Adrenal gland (tissue), 5 donors: ENCODE measurements at regions not wholly inside any gene's neighbourhood (a gene's known extent, or its start where the extent isn't known, plus 50 kb on each side); places are given as distances from the start of the nearest gene placed in this dataset.

Source experiments
- POLR2A ChIP-seq, 2 donors: fragments of 450-650 bp; IDR thresholded peaks; one replicate each; pipeline ENCODE4 v1.6.1; 2017; ENCODE audit warnings: antibody characterized with exemption in 2 of 2, mild to moderate bottlenecking in 2 of 2, moderate library complexity in 1 of 2
- TF ChIP-seq, protein P1 (sequence below), 6 experiments: fragments of 450-650 bp in 4 of 6; fragments of 200-600 bp in 2 of 6; sonication (generic) in 1 of 6; IDR thresholded peaks; 1 replicate in 5 of 6; 2 replicates in 1 of 6; pipeline versions ENCODE4 v1.5.1 to v1.8.0; 2016 to 2021; ENCODE audit warnings: antibody characterized with exemption in 6 of 6, mild to moderate bottlenecking in 2 of 6, moderate library complexity in 1 of 6
- donor health status: DM: no; HTN: no; CAD: no.

DNA sequence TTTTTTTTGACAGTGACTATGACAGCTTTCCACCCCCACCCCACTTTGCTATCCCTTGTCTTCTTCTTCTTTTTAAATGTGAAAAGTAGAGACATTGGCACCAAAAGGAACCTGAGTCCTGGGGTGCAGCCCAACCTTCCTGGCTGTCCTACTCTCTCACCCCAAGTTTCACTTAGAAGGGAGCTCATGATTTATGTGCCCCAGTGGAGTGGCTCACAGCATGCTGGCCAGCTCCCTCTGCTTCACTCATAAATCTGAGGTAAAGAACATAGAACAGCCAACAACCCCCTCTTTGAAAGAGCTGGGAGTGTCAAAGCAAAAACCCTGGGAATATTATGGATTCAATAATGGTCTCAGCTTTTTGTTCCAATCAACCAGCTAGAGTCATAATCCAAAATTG, 196.3 kb upstream of the DAPK1 start:
- TF ChIP-seq, protein P1, sequence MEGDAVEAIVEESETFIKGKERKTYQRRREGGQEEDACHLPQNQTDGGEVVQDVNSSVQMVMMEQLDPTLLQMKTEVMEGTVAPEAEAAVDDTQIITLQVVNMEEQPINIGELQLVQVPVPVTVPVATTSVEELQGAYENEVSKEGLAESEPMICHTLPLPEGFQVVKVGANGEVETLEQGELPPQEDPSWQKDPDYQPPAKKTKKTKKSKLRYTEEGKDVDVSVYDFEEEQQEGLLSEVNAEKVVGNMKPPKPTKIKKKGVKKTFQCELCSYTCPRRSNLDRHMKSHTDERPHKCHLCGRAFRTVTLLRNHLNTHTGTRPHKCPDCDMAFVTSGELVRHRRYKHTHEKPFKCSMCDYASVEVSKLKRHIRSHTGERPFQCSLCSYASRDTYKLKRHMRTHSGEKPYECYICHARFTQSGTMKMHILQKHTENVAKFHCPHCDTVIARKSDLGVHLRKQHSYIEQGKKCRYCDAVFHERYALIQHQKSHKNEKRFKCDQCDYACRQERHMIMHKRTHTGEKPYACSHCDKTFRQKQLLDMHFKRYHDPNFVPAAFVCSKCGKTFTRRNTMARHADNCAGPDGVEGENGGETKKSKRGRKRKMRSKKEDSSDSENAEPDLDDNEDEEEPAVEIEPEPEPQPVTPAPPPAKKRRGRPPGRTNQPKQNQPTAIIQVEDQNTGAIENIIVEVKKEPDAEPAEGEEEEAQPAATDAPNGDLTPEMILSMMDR (IDR thresholded peaks at IDR 0.05): no peak
- TF ChIP-seq POLR2A (IDR thresholded peaks at IDR 0.05): no peak
